NCI-H524 treated with DMSO at 0.1 percent for 48 hours (cell line): ENCODE measurements at regions not wholly inside any gene's neighbourhood (a gene's known extent, or its start where the extent isn't known, plus 50 kb on each side); places are given as distances from the start of the nearest gene placed in this dataset.
"Not testable (repeated sequence)": the region's sequence is repeated elsewhere in the genome, so short reads cannot be mapped to it uniquely, and the experiment has no call there.

Experiments used
- DNase-seq: peaks from one replicate; lab custom pipeline; 2025; lab: John Stamatoyannopoulos, UW

DNA sequence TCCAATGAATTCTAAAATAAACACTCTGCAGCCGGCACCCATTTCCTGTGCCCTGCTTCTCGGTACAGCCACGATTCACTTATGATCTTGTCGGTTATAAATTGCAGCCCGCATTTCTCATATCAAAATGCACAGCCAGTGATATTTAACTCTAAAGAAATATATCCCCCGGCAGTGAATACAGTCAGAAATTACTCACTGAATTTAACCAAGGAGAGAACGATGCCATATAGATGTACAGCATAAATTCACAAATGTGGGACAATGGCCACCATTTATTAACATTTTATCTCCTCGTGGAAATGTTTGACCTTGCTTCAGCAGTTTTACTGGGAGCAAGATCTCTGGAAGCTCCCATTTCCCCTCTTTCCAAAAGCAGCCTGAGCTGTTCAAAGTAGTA, 1517.8 kb downstream of the BRD1 start:
- no peak for DNase-seq

GRCh38 chr22:48309115-48309705, 1518.5 kb downstream of the BRD1 start:
- DNase-seq, result no peak

DNA sequence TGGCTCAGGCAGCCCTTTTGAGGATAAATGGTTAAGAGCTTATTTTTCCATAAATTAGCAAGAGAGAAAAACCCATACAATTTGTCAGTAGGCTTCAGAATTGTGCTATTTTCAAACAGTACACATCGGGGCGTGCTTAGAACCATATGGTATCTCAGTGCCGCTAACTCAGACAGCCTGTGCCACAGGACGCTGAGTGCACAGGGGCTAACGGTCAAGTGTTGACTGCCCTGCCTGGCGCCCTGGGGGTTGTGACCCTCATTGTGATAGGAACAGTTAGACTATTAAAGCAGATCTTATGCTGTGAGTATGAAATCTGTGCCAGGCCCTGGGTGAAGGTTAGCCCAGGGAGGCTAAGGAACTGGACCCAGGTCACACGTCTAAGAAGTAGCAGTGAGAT, 1519.7 kb downstream of the BRD1 start:
- no peak for DNase-seq

- no peak for DNase-seq
These were observed 1520.7 kb downstream of the BRD1 start for GRCh38 chr22:48306785-48307510.

- no peak for DNase-seq
These were observed 1521.4 kb downstream of the BRD1 start for GRCh38 chr22:48306284-48306683.

GRCh38 chr22:48305726-48306235, 1521.9 kb downstream of the BRD1 start:
- DNase-seq, result no peak

GRCh38 chr22:48303369-48303725, 1524.3 kb downstream of the BRD1 start:
- DNase-seq, result no peak

- no peak for DNase-seq
These were observed 1524.9 kb downstream of the BRD1 start for GRCh38 chr22:48302657-48303368.

DNA sequence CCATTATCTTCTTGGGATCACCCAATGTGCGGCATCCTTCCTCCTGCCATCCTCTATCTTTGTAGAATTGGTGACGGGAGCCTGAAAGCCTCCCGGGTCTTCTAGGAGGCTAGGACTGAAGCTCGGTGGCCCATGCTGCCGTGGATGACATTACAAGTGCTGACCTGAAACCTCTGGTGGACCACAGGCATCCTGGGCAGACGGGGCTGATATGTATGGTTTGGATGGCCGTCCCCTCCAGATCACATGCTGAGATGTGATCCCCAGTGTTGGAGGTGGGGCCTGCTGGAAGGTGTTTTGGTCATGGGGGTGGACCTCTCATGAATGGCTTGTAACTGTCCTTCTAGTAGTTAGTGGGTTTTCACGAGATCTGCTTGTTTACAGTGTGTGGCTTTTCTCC, 1525.8 kb downstream of the BRD1 start:
- DNase-seq, result no peak

DNA sequence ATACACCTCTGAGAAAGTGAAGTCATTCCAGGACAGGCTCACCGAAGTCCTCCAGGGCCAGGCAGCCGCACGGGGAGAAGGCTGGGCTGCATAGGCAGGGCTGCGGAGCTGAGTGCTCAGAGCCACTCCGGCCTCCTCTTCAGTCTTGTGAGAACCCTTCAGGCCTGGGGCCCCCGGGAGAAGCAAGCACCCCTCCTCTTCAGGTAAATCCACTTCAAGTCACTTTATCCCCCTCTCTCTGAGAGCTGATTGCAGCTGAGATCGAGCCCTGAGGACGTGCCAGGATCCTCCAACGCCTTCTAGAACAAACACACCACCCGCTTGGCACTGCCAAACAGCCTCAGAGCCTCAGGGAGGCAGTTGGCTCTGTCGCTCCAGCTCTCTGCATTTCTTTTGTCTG, 1526.3 kb downstream of the BRD1 start:
- DNase-seq, result no peak

DNA sequence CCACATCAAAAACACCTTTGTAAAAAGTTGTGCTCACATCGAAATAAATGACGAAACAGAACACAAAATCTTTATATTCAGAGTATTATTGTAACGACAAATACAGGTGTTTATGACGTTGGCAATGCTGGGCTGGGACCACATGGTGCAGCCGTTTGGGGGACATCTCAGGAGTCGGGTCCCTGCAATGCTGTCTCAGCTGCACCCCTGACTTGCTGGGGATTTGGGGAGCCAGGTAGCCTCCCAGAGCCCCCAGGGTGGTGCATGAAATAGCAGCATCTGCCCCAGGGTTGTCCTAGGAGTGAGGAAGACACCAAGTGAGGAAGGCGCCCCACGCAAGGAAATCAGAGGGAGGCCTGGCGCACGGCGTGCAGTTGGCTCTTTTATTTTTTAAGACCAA, 1526.8 kb downstream of the BRD1 start:
- no peak for DNase-seq

- no peak for DNase-seq
These were observed 1527.9 kb downstream of the BRD1 start for GRCh38 chr22:48299801-48300200.

DNA sequence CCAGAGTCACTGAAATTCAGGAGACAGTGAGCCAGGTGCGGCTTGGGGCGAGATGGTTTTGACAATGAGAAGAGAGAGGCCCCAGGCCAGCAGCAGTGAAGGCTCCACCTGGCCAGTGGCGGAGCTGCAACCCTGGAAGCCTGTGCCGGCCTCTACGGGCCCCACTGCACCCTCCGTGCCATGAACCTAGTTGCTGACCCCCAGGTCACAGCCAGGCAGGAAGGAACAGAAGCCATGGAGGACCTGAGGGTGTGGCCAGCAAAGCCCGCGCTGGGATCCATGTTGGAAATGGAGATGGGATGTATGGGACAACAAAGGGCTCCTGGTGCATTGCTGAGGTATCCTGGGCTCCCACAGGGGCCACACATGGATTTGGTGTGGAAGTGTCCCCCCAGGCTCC, 1528.5 kb downstream of the BRD1 start:
- DNase-seq, result no peak

DNA sequence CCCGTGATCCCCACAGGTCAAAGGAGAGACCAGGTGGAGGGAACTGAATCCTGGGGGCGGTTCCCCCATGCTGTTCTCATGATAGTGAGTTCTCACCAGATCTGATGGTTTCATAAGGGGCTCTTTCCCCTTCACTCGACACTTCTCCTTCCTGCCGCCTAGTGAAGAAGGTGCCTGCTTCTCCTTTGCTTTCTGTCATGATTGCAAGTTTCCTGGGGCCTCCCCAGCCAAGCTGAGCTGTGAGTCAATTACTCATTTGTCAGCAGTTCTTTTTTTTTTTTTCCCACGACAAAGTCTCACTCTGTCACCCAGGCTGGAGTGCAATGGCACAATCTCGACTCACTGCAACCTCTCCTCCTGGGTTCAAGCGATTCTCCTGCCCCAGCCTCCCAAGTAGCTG, 1530.4 kb downstream of the BRD1 start:
- DNase-seq, result no peak

DNA sequence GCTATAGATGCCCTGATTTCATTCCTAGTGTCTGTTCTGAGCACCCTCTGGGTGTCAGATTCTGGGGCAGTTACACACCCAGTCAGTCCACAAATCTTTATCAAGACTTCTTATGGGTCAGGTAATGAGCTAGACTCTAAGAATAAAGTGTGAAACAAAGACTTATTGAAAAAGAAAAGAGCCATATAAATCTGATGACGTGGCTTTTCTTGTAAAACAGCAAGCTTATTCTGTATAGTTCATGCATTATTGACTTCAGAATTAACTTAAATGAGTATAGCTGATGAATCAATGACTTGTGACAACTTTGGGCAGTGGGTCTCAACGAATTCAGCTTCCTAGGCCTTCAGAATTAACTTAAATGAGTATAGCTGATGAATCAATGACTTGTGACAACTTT, 1527.5 kb downstream of the TBC1D22A start:
- DNase-seq, result not testable (repeated sequence)

- no peak for DNase-seq
These were observed 1526.0 kb downstream of the TBC1D22A start for GRCh38 chr22:48288376-48288940.

GRCh38 chr22:48287031-48287430, 1524.6 kb downstream of the TBC1D22A start:
- DNase-seq, result no peak

- no peak for DNase-seq
These were observed 1522.2 kb downstream of the TBC1D22A start for GRCh38 chr22:48284671-48285070.

DNA sequence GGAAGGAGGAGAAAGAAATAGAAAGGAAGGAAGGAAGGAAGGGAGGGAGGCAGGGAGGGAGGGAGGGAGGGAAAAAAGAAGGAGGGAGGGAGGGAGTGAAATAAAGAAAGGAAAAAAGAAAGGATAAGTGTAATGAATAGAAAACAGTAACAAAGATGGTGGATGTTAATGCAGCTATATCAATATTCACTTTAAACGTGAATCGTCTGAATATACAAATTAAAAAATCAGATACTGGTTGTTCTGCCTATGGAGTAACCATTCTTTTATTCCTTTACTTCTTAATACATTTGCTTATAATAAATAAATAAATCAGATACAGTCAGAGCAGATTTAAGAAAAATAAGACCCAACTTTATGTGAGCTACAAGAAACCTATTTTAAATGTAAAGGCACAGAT, 1520.4 kb downstream of the TBC1D22A start:
- DNase-seq, result no peak

GRCh38 chr22:48279461-48279756, 1517.0 kb downstream of the TBC1D22A start:
- no peak for DNase-seq

DNA sequence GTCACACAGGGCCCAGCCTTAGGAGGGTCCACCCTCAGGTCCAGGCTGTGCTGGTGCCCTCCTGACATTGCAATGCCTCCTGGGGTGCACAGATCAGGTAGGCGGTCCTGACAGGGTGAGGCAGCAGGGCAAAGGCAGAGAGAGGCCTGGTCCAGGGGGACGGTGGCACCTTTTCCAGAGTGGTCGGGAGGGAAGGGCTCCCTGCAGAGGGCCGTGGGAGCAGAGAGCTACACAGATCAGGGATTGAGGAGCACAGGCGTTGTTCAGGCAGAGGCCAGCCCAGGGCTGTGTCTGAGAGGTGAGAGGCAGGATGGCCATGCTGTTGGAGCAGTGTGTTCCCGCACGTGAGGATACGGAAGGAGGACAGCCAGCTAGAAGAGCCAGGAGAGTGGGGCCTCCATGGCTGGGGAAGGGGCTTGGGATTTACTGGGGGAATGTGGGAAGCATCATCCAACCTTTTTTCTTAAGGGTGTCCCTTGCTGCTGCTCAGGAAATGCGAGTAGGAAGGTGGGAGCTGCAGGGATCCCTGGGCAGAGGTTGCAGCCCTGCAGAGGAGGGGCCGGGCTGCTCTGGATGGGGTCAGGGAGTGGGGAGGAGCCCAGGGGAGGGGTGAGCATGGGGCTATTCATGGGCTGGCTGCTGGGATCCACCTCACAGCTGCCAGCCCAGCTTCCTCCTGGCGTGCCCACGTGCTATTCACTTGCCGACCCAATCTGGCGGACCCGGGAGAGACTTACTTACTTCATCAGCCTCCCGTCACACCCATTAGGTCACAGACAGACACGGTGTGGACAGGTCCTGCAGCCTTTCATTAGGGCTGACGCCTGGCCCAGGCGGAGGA, 1516.4 kb downstream of the TBC1D22A start:
- no peak for DNase-seq
